ENCODE measurements at regions not wholly inside any gene's neighbourhood (a gene's known extent, or its start where the extent isn't known, plus 50 kb on each side); places are given as distances from the start of the nearest gene placed in this dataset.

GRCh38 chr13:106306748-106307277 is 228.6 kb downstream of the EFNB2 start:
- no peak overlapping the region for H3K4me3 ChIP-seq (ENCODE audit: low read depth, low read length)

- no peak overlapping the region for H3K4me3 ChIP-seq (ENCODE audit: low read depth, low read length)
Observed at GRCh38 chr13:106302843-106303242, 232.6 kb downstream of the EFNB2 start.

- H3K4me3 ChIP-seq (ENCODE audit: low read depth, low read length), result no peak overlapping the region
Observed at GRCh38 chr13:106302011-106302410, 233.5 kb downstream of the EFNB2 start.

GRCh38 chr13:106299621-106300020 is 235.8 kb downstream of the EFNB2 start:
- no peak overlapping the region for H3K4me3 ChIP-seq (ENCODE audit: low read depth, low read length)

- no peak overlapping the region for H3K4me3 ChIP-seq (ENCODE audit: low read depth, low read length)
Observed at GRCh38 chr13:106297283-106297682, 238.2 kb downstream of the EFNB2 start.

- H3K4me3 ChIP-seq (ENCODE audit: low read depth, low read length), result no peak overlapping the region
Observed at GRCh38 chr13:106296723-106297122, 238.7 kb downstream of the EFNB2 start.

- no peak overlapping the region for H3K4me3 ChIP-seq (ENCODE audit: low read depth, low read length)
Observed at GRCh38 chr13:106295971-106296370, 239.5 kb downstream of the EFNB2 start.

- no peak overlapping the region for H3K4me3 ChIP-seq (ENCODE audit: low read depth, low read length)
Observed at GRCh38 chr13:106291006-106291405, 244.5 kb downstream of the EFNB2 start.

GRCh38 chr13:106287351-106287750 is 248.1 kb downstream of the EFNB2 start:
- H3K4me3 ChIP-seq (ENCODE audit: low read depth, low read length), result no peak overlapping the region

GRCh38 chr13:106286811-106287210 is 248.7 kb downstream of the EFNB2 start:
- H3K4me3 ChIP-seq (ENCODE audit: low read depth, low read length), result no peak overlapping the region

GRCh38 chr13:106284358-106284757 is 251.1 kb downstream of the EFNB2 start:
- H3K4me3 ChIP-seq (ENCODE audit: low read depth, low read length), result no peak overlapping the region

GRCh38 chr13:106281426-106281825 is 254.0 kb downstream of the EFNB2 start:
- H3K4me3 ChIP-seq (ENCODE audit: low read depth, low read length), result no peak overlapping the region

GRCh38 chr13:106277484-106278154 is 257.8 kb downstream of the EFNB2 start:
- no peak overlapping the region for H3K4me3 ChIP-seq (ENCODE audit: low read depth, low read length)

- H3K4me3 ChIP-seq (ENCODE audit: low read depth, low read length), result no peak overlapping the region
Observed at GRCh38 chr13:106276876-106277275, 258.6 kb downstream of the EFNB2 start.

GRCh38 chr13:106275446-106276032 is 259.9 kb downstream of the EFNB2 start:
- H3K4me3 ChIP-seq (ENCODE audit: low read depth, low read length), result no peak overlapping the region

GRCh38 chr13:106274551-106275203 is 260.8 kb downstream of the EFNB2 start:
- H3K4me3 ChIP-seq (ENCODE audit: low read depth, low read length), result no peak overlapping the region

- no peak overlapping the region for H3K4me3 ChIP-seq (ENCODE audit: low read depth, low read length)
Observed at GRCh38 chr13:106263801-106264200, 271.7 kb downstream of the EFNB2 start.

GRCh38 chr13:106262886-106263285 is 272.6 kb downstream of the EFNB2 start:
- H3K4me3 ChIP-seq (ENCODE audit: low read depth, low read length), result no peak overlapping the region

- no peak overlapping the region for H3K4me3 ChIP-seq (ENCODE audit: low read depth, low read length)
Observed at GRCh38 chr13:106261450-106261849, 274.0 kb downstream of the EFNB2 start.

GRCh38 chr13:106260352-106260751 is 275.1 kb downstream of the EFNB2 start:
- no peak overlapping the region for H3K4me3 ChIP-seq (ENCODE audit: low read depth, low read length)

GRCh38 chr13:106259928-106260327 is 275.5 kb downstream of the EFNB2 start:
- no peak overlapping the region for H3K4me3 ChIP-seq (ENCODE audit: low read depth, low read length)

- H3K4me3 ChIP-seq (ENCODE audit: low read depth, low read length), result no peak overlapping the region
Observed at GRCh38 chr13:106246666-106247188, 288.7 kb downstream of the EFNB2 start.

All from iPS-11a (cell line).